ENCODE measurements at regions not wholly inside any gene's neighbourhood (a gene's known extent, or its start where the extent isn't known, plus 50 kb on each side); places are given as distances from the start of the nearest gene placed in this dataset.

DNA sequence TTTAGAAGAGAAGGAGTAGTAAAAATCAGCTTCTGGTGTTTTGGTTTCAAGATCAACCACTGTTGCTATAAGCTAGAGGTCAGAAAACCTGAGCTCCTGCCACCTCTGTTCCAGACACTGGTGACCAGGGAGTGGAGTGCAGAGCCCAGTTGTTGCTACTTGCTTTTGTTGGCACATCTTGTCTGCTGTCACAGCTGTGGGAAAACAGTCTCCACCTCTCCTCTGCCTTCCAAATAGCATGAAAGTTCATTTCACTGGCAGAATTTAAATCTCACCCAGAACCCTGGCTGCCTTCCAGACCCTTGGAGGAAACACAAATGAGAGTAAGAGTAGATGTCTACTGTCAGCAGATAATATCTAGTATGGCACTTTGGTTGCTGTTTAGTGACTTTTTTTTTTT is 297.5 kb upstream of the KLF3 start:
- TF ChIP-seq, protein P1, sequence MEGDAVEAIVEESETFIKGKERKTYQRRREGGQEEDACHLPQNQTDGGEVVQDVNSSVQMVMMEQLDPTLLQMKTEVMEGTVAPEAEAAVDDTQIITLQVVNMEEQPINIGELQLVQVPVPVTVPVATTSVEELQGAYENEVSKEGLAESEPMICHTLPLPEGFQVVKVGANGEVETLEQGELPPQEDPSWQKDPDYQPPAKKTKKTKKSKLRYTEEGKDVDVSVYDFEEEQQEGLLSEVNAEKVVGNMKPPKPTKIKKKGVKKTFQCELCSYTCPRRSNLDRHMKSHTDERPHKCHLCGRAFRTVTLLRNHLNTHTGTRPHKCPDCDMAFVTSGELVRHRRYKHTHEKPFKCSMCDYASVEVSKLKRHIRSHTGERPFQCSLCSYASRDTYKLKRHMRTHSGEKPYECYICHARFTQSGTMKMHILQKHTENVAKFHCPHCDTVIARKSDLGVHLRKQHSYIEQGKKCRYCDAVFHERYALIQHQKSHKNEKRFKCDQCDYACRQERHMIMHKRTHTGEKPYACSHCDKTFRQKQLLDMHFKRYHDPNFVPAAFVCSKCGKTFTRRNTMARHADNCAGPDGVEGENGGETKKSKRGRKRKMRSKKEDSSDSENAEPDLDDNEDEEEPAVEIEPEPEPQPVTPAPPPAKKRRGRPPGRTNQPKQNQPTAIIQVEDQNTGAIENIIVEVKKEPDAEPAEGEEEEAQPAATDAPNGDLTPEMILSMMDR (IDR thresholded peaks at IDR 0.05): no peak
- no peak for TF ChIP-seq POLR2A (IDR thresholded peaks at IDR 0.05)
